PC-3 (cell line): ENCODE measurements at regions not wholly inside any gene's neighbourhood (a gene's known extent, or its start where the extent isn't known, plus 50 kb on each side); places are given as distances from the start of the nearest gene placed in this dataset.

Source experiments
- CTCF ChIP-seq: fragments of 300-600 bp; sonication (generic); conservative IDR thresholded peaks from 2 replicates; pipeline ENCODE4 v1.5.1; 2017; ENCODE audit warnings: antibody characterized with exemption, low read depth, mild to moderate bottlenecking, low read length
- EZH2 ChIP-seq: fragments of 300-600 bp; sonication (generic); IDR thresholded peaks from one replicate; pipeline ENCODE4 v1.6.1; 2017; ENCODE audit warnings: antibody characterized with exemption, mild to moderate bottlenecking, low read length; ENCODE audit not compliant: unreplicated experiment
- EZH2phosphoT487 ChIP-seq: fragments of 300-600 bp; sonication (generic); IDR thresholded peaks from 2 replicates; pipeline ENCODE4 v1.6.1; 2018; ENCODE audit warnings: mild to moderate bottlenecking, antibody characterized with exemption, low read length, borderline replicate concordance

GRCh38 chr2:58512878-58513277 lies 271.8 kb upstream of the FANCL start:
- TF ChIP-seq CTCF (no peak), EZH2 (no peak), EZH2phosphoT487 (no peak)
